Heart left ventricle (tissue), 16 donors: ENCODE measurements at regions not wholly inside any gene's neighbourhood (a gene's known extent, or its start where the extent isn't known, plus 50 kb on each side); places are given as distances from the start of the nearest gene placed in this dataset.

Experiments
- ATAC-seq, 4 donors: fragments of 200-7000 bp; cut with Tn5 transposase; one replicate each; pipeline ENCODE4 v1.9.1; 2020 to 2022; ENCODE audit warnings: moderate library complexity in 4 of 4, mild to moderate bottlenecking in 3 of 4, moderate number of reproducible peaks in 1 of 4
- DNase-seq, 5 donors: peaks; one replicate each; pipeline ENCODE4 v3.0.0-alpha.2; 2020
- H3K27ac ChIP-seq, 12 donors: fragments of 200-600 bp; sonication (generic) in 4 of 12; one replicate each; pipeline versions ENCODE4 v1.5.0 to v1.8.0; 2016 to 2022; ENCODE audit warnings: mild to moderate bottlenecking in 2 of 12
- H3K27me3 ChIP-seq, 9 donors: fragments of 200-600 bp; sonication (generic) in 2 of 9; one replicate each; pipeline versions ENCODE4 v1.5.1 to v1.8.0; 2016 to 2022; ENCODE audit warnings: mild to moderate bottlenecking in 3 of 9
- H3K36me3 ChIP-seq, 9 donors: fragments of 200-600 bp; sonication (generic) in 2 of 9; one replicate each; pipeline versions ENCODE4 v1.5.0 to v1.8.0; 2018 to 2022; ENCODE audit warnings: mild to moderate bottlenecking in 2 of 9
- H3K4me1 ChIP-seq, 12 donors: fragments of 200-600 bp; sonication (generic) in 4 of 12; one replicate each; pipeline versions ENCODE4 v1.5.0 to v1.8.0; 2016 to 2022; ENCODE audit warnings: mild to moderate bottlenecking in 3 of 12
- H3K4me3 ChIP-seq, 12 donors: fragments of 200-600 bp; sonication (generic) in 4 of 12; one replicate each; pipeline versions ENCODE4 v1.5.0 to v1.8.0; 2017 to 2022; ENCODE audit warnings: mild to moderate bottlenecking in 9 of 12, moderate library complexity in 4 of 12
- H3K9me3 ChIP-seq, 12 donors: fragments of 200-600 bp; sonication (generic) in 4 of 12; one replicate each; pipeline versions ENCODE4 v1.5.0 to v1.8.0; 2016 to 2022; ENCODE audit warnings: mild to moderate bottlenecking in 1 of 12
- CTCF ChIP-seq, 12 donors: fragments of 200-600 bp; sonication (generic) in 4 of 12; IDR thresholded peaks; one replicate each; pipeline versions ENCODE4 v1.5.0 to v1.8.0; 2018 to 2022; ENCODE audit warnings: antibody characterized with exemption in 12 of 12, mild to moderate bottlenecking in 5 of 12
- POLR2A ChIP-seq, 2 donors: fragments of 450-650 bp; IDR thresholded peaks; one replicate each; pipeline ENCODE4 v1.6.1; 2017; ENCODE audit warnings: antibody characterized with exemption in 2 of 2, mild to moderate bottlenecking in 2 of 2, moderate library complexity in 2 of 2
- WGBS, 4 donors: extraction: QIAGEN DNeasy Blood & Tissue Kit in 2 of 4; methylation state at CpG; one replicate each; pipeline versions ENCODE4 v1.1.5 to v1.1.7; 2013 to 2018; 5-methylcytosine and 5-hydroxymethylcytosine counted together
- intact Hi-C, 10 donors: fragments of 100-400 bp; cut with DNase I; formaldehyde crosslinking; loops; one replicate each; pipeline versions ENCODE4 v1.11.1 to v1.14.2; 2022
- donor health status: ischemic (EF 13 %, LVEDD 7.1; RV severe dilation, severe dysfunction).
- donor health status: healthy with polysubstance abuse.
- donor health status: DM: no; HTN: yes; CAD: no.
- donor health status: DM: no; HTN: no; CAD: no.
- donor health status: ischemic (EF 25% LVEDD 6.9; RV normal size, moderate dysfunction).
- donor health status: ischemic (EF 25% LVEDD 5.7; RV mildly dilated, moderate dysfunction).
- donor health status: healthy.
- donor health status: DM: yes; HTN: yes; CAD: no.
- donor health status: ischemic (EF 35%, LVEDD 5.7; RV mildly dilated, moderate dysfunction).
- donor health status: nonischemic (EF 11% LVEDD 7.7; RV severe dilation, severe dysfunction).
- donor health status: DM: yes; HTN: yes; CAD: no.
- donor health status: PGD.
- donor health status: ischemic (EF 29% LVEDD 5.4; RV normal size, mild dysfunction).
- donor health status: nonischemic (EF 23%, LVEDD 6.1; RV moderate dilation, normal function).

DNA sequence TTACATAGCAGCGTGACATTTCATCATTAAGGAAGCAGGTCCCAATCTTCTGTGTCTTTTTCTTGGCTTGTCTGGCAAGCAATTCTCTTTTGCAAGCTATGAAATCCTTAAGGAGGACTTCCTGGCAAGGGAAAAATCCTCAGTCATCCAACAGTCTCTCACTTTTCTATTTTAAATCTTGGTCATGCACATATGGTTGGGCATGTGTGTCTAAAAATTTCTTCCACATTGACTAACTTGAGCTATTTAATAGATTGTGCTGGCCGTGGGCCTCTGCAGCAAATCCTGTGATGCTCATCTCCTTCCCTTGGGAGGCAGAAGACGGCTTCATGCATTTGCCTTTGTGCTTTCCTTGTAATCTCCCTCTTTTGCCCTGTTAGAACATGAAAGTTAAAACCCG lies 634.3 kb upstream of the FANCL start:
- no peak overlapping the region for H3K27ac ChIP-seq
- TF ChIP-seq POLR2A (IDR thresholded peaks at IDR 0.05) (no peak), CTCF (IDR thresholded peaks at IDR 0.05) (no peak)
- no peaks in the 10 kb centered on the region for H3K27me3 ChIP-seq
- H3K9me3 ChIP-seq, result no peaks in the 10 kb centered on the region
- ATAC-seq, result no peak
- WGBS, 4 donors, result 48 to 53% (median 49%) methylated on average over 4 of the region's 4 CpGs
- no peaks in the 10 kb centered on the region for H3K4me1 ChIP-seq
- intact Hi-C loops, result no loop called here
- H3K4me3 ChIP-seq, result no peak overlapping the region
- no peak for DNase-seq
- H3K36me3 ChIP-seq, result no peaks in the 10 kb centered on the region

DNA sequence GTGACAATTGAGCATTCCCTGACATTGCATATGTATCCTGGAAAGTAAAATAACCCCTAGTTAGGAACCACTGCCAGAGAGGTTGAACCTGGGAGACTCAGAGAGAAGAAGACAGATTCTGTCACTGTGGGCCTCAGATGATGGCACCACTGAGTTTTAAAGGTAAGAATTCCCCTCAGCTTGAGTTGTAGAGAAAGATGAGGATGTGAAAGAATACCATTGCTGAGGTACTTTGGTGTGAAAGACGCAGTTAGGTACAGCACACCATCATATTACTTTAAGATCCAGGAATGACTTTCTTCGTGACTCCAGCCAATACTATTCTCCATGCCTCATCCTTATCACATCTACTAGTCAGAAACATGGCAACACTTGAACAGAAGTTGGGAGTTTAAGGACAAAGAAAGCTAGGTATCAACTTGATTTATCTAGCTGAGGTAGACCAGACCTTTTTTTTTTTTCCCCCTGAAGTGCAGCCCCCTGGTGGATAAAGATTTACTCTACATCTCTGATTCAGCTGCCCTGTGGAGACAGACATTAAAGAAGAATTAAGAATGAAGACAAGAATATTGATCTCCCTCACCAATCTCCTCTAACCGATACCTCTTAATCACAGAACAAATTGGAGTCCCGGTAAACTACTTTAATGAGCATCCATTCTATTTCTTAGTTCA lies 630.5 kb upstream of the FANCL start:
- H3K27ac ChIP-seq, result no peak overlapping the region
- intact Hi-C loops, result no loop called here
- H3K36me3 ChIP-seq, result no peaks in the 10 kb centered on the region
- TF ChIP-seq CTCF (IDR thresholded peaks at IDR 0.05) (no peak), POLR2A (IDR thresholded peaks at IDR 0.05) (no peak)
- no peak for ATAC-seq
- WGBS, 4 donors, result 83 to 90% (median 86%) methylated on average over 4 of the region's 4 CpGs
- no peaks in the 10 kb centered on the region for H3K9me3 ChIP-seq
- H3K4me1 ChIP-seq, result no peaks in the 10 kb centered on the region
- H3K4me3 ChIP-seq, result no peak overlapping the region
- DNase-seq, result no peak
- no peaks in the 10 kb centered on the region for H3K27me3 ChIP-seq

- no peaks in the 10 kb centered on the region for H3K27me3 ChIP-seq
- H3K36me3 ChIP-seq, result no peaks in the 10 kb centered on the region
- H3K9me3 ChIP-seq, result no peaks in the 10 kb centered on the region
- intact Hi-C loops, result no loop called here
- no peak overlapping the region for H3K27ac ChIP-seq
- H3K4me3 ChIP-seq, result no peak overlapping the region
- TF ChIP-seq CTCF (IDR thresholded peaks at IDR 0.05) (no peak), POLR2A (IDR thresholded peaks at IDR 0.05) (no peak)
- H3K4me1 ChIP-seq, result no peaks in the 10 kb centered on the region
- ATAC-seq (no peak), DNase-seq (no peak)
- 43 to 53% (median 49%) methylated on average over 2 of the region's 2 CpGs for WGBS, 4 donors
Observed at GRCh38 chr2:58870704-58871103, 629.6 kb upstream of the FANCL start.

DNA sequence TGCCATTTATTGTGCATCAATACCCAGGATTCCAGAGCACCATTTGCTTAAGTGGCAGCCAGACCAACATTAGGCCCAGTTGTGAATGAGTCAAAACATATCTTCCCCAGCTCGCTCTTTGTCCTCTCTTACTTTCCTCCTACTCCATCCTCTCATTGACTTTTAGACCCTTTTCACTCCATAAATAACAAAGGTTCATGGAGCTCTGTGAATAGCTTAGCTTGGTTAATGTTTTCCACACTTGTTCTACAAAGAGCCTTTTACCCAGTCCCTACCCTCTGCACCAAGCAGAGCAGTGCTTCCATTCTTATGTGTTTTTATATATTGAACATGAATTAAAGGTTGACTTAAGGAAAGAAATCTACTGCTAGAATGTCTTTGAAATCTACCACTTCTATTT lies 625.8 kb upstream of the FANCL start:
- intact Hi-C loops, result no loop called here
- WGBS, 4 donors, result 90 to 92% (median 91%) methylated on average over 1 of the region's 1 CpG
- DNase-seq, result no peak
- TF ChIP-seq POLR2A (IDR thresholded peaks at IDR 0.05) (no peak), CTCF (IDR thresholded peaks at IDR 0.05) (no peak)
- H3K27me3 ChIP-seq, result no peaks in the 10 kb centered on the region
- H3K4me3 ChIP-seq, result no peak overlapping the region
- H3K36me3 ChIP-seq, result no peaks in the 10 kb centered on the region
- no peaks in the 10 kb centered on the region for H3K4me1 ChIP-seq
- no peaks in the 10 kb centered on the region for H3K9me3 ChIP-seq
- no peak overlapping the region for H3K27ac ChIP-seq
- ATAC-seq, result no peak
